ENCODE measurements at regions not wholly inside any gene's neighbourhood (a gene's known extent, or its start where the extent isn't known, plus 50 kb on each side); places are given as distances from the start of the nearest gene placed in this dataset.

GRCh38 chr13:107434347-107434746 lies 781.0 kb downstream of the LIG4 start:
- no peak for DNase-seq (ENCODE audit: low read depth in 4 of 4, low spot score in 1 of 4)

- DNase-seq (ENCODE audit: low read depth in 4 of 4, low spot score in 1 of 4) = no peak
Observed at GRCh38 chr13:107427536-107427935, 787.8 kb downstream of the LIG4 start.

- DNase-seq (ENCODE audit: low read depth in 4 of 4, low spot score in 1 of 4) = no peak
Observed at GRCh38 chr13:107422421-107422820, 792.9 kb downstream of the LIG4 start.

- no peak for DNase-seq (ENCODE audit: low read depth in 4 of 4, low spot score in 1 of 4)
Observed at GRCh38 chr13:107421951-107422350, 793.4 kb downstream of the LIG4 start.

GRCh38 chr13:107421028-107421427 lies 794.3 kb downstream of the LIG4 start:
- no peak for DNase-seq (ENCODE audit: low read depth in 4 of 4, low spot score in 1 of 4)

- no peak for DNase-seq (ENCODE audit: low read depth in 4 of 4, low spot score in 1 of 4)
Observed at GRCh38 chr13:107413005-107413404, 802.3 kb downstream of the LIG4 start.

- no peak for DNase-seq (ENCODE audit: low read depth in 4 of 4, low spot score in 1 of 4)
Observed at GRCh38 chr13:107407074-107407473, 808.3 kb downstream of the LIG4 start.

GRCh38 chr13:107395927-107396662 lies 819.2 kb downstream of the LIG4 start:
- no peak for DNase-seq (ENCODE audit: low read depth in 4 of 4, low spot score in 1 of 4)

GRCh38 chr13:107392205-107392604 lies 823.1 kb downstream of the LIG4 start:
- no peak for DNase-seq (ENCODE audit: low read depth in 4 of 4, low spot score in 1 of 4)

- no peak for DNase-seq (ENCODE audit: low read depth in 4 of 4, low spot score in 1 of 4)
Observed at GRCh38 chr13:107387525-107387924, 819.6 kb upstream of the ARGLU1 start.

- DNase-seq (ENCODE audit: low read depth in 4 of 4, low spot score in 1 of 4) = no peak
Observed at GRCh38 chr13:107379407-107380155, 811.6 kb upstream of the ARGLU1 start.

GRCh38 chr13:107376341-107377125 lies 808.6 kb upstream of the ARGLU1 start:
- no peak for DNase-seq (ENCODE audit: low read depth in 4 of 4, low spot score in 1 of 4)

- DNase-seq (ENCODE audit: low read depth in 4 of 4, low spot score in 1 of 4) = no peak
Observed at GRCh38 chr13:107375701-107376340, 807.9 kb upstream of the ARGLU1 start.

- no peak for DNase-seq (ENCODE audit: low read depth in 4 of 4, low spot score in 1 of 4)
Observed at GRCh38 chr13:107374038-107374437, 806.1 kb upstream of the ARGLU1 start.

- no peak for DNase-seq (ENCODE audit: low read depth in 4 of 4, low spot score in 1 of 4)
Observed at GRCh38 chr13:107373551-107373950, 805.6 kb upstream of the ARGLU1 start.

- no peak for DNase-seq (ENCODE audit: low read depth in 4 of 4, low spot score in 1 of 4)
Observed at GRCh38 chr13:107370015-107370785, 802.3 kb upstream of the ARGLU1 start.

GRCh38 chr13:107367258-107367657 lies 799.3 kb upstream of the ARGLU1 start:
- no peak for DNase-seq (ENCODE audit: low read depth in 4 of 4, low spot score in 1 of 4)

GRCh38 chr13:107365466-107366215 lies 797.7 kb upstream of the ARGLU1 start:
- DNase-seq (ENCODE audit: low read depth in 4 of 4, low spot score in 1 of 4) = no peak

GRCh38 chr13:107364658-107365057 lies 796.7 kb upstream of the ARGLU1 start:
- DNase-seq (ENCODE audit: low read depth in 4 of 4, low spot score in 1 of 4) = no peak

- DNase-seq (ENCODE audit: low read depth in 4 of 4, low spot score in 1 of 4) = no peak
Observed at GRCh38 chr13:107361666-107362065, 793.7 kb upstream of the ARGLU1 start.
